DOHH2 (cell line): ENCODE measurements at regions not wholly inside any gene's neighbourhood (a gene's known extent, or its start where the extent isn't known, plus 50 kb on each side); places are given as distances from the start of the nearest gene placed in this dataset.

Experiments
- H3F3A ChIP-seq: fragments of 200-600 bp; sonication (generic), shearing (Covaris generic); 2 replicates; pipeline ENCODE4 v1.6.0; 2016; ENCODE audit warnings: antibody characterized with exemption, mild to moderate bottlenecking; ENCODE audit not compliant: control insufficient read depth, insufficient read depth
- H3K27ac ChIP-seq: fragments of 200-600 bp; sonication (generic); 2 replicates; pipeline ENCODE4 v1.5.1; 2014; ENCODE audit warnings: low read depth, mild to moderate bottlenecking, low read length, moderate library complexity
- H3K27me3 ChIP-seq: fragments of 200-600 bp; sonication (generic); 2 replicates; pipeline ENCODE4 v1.6.1; 2014; ENCODE audit warnings: mild to moderate bottlenecking, low read length, mixed read lengths; ENCODE audit not compliant: control insufficient read depth
- H3K36me3 ChIP-seq: fragments of 200-600 bp; sonication (generic); 2 replicates; pipeline ENCODE4 v1.6.1; 2014; ENCODE audit warnings: mild to moderate bottlenecking, low read length, moderate library complexity, mixed read lengths; ENCODE audit not compliant: control insufficient read depth
- H3K4me1 ChIP-seq: fragments of 200-600 bp; sonication (generic); 2 replicates; pipeline ENCODE4 v1.6.1; 2014; ENCODE audit warnings: mild to moderate bottlenecking, low read length, mixed read lengths; ENCODE audit not compliant: control insufficient read depth
- H3K4me2 ChIP-seq: fragments of 200-600 bp; sonication (generic); 2 replicates; pipeline ENCODE4 v1.6.0; 2014; ENCODE audit warnings: mild to moderate bottlenecking, low read length, moderate library complexity
- H3K4me3 ChIP-seq: fragments of 200-600 bp; sonication (generic); 2 replicates; pipeline ENCODE4 v1.5.1; 2014; ENCODE audit warnings: mild to moderate bottlenecking, low read length, mixed read lengths
- H3K79me2 ChIP-seq: fragments of 200-600 bp; sonication (generic); 2 replicates; pipeline ENCODE4 v1.6.1; 2014; ENCODE audit warnings: mild to moderate bottlenecking, low read length, mixed read lengths; ENCODE audit not compliant: control insufficient read depth
- H3K9me2 ChIP-seq: fragments of 200-600 bp; sonication (generic); replicated peaks from 2 replicates; pipeline ENCODE4 v1.6.1; 2014; ENCODE audit warnings: mild to moderate bottlenecking, low read length, mixed read lengths; ENCODE audit not compliant: control insufficient read depth
- H3K9me3 ChIP-seq: fragments of 200-600 bp; sonication (generic); 2 replicates; pipeline ENCODE4 v1.6.1; 2014; ENCODE audit warnings: antibody characterized with exemption, low read length, mixed read lengths; ENCODE audit not compliant: control insufficient read depth, insufficient read depth
- H4K20me1 ChIP-seq: fragments of 200-600 bp; sonication (generic); 2 replicates; pipeline ENCODE4 v1.6.0; 2014; ENCODE audit warnings: low read depth, mild to moderate bottlenecking, antibody characterized with exemption, low read length, moderate library complexity; ENCODE audit not compliant: control insufficient read depth, insufficient read depth
- EZH2phosphoT487 ChIP-seq: fragments of 200-600 bp; sonication (generic); IDR thresholded peaks from 2 replicates; pipeline ENCODE4 v1.6.1; 2017; ENCODE audit warnings: borderline replicate concordance, mild to moderate bottlenecking, antibody characterized with exemption, low read length, moderate library complexity, mixed read lengths
- TF ChIP-seq, protein P1 (sequence below): fragments of 200-600 bp; sonication (generic); IDR thresholded peaks from one replicate; pipeline ENCODE4 v1.5.1; 2014; ENCODE audit warnings: antibody characterized with exemption, mild to moderate bottlenecking, low read depth, low read length; ENCODE audit not compliant: poor library complexity, severe bottlenecking

DNA sequence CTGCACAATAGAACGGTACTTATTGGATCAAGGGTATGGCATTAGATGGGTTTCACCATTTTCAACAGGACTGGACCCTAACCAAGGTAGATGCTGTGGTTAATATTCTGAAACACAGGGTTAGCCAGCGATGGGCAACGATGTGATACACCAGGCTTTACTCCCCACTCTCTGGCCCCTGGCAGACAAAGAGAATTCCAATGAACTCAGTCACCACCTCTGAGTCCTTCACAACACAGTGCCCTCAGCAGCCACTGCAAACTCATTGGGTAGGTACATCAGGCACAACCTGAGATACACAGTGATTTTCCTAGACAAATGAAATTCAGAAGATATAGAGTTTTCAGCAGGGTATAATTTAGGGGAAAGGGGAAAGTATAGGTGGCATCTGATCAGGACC is 634.5 kb downstream of the ZEB2 start:
- no peak for TF ChIP-seq EZH2phosphoT487
- TF ChIP-seq, protein P1, sequence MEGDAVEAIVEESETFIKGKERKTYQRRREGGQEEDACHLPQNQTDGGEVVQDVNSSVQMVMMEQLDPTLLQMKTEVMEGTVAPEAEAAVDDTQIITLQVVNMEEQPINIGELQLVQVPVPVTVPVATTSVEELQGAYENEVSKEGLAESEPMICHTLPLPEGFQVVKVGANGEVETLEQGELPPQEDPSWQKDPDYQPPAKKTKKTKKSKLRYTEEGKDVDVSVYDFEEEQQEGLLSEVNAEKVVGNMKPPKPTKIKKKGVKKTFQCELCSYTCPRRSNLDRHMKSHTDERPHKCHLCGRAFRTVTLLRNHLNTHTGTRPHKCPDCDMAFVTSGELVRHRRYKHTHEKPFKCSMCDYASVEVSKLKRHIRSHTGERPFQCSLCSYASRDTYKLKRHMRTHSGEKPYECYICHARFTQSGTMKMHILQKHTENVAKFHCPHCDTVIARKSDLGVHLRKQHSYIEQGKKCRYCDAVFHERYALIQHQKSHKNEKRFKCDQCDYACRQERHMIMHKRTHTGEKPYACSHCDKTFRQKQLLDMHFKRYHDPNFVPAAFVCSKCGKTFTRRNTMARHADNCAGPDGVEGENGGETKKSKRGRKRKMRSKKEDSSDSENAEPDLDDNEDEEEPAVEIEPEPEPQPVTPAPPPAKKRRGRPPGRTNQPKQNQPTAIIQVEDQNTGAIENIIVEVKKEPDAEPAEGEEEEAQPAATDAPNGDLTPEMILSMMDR: no peak
- no peaks in the 10 kb centered on the region for H3K36me3 ChIP-seq
- no peak overlapping the region for H3K4me2 ChIP-seq

DNA sequence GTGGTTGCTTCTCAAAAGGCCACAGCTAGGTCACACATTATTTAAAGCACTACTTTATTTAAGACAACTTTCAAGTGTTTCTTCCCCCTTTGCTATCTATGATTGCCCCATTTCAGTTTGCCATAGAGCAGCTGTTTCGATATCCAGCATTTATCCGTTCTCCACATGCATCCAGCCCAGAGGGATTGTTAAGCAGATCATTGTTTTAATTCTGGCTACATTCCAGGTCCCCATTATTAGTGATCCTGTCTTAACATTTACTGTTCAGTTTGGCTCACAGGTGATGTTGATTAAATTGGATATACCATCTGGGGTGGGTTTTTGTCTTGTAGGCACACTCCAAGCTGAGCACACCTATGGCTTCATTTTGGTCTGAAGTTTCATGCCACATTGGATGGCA is 638.7 kb downstream of the ZEB2 start:
- H4K20me1 ChIP-seq: no peaks in the 10 kb centered on the region
- no peaks in the 10 kb centered on the region for H3K27me3 ChIP-seq
- no peak for TF ChIP-seq EZH2phosphoT487
- TF ChIP-seq, protein P1: no peak
- H3F3A ChIP-seq: no peaks in the 10 kb centered on the region
- no peaks in the 10 kb centered on the region for H3K9me3 ChIP-seq
- H3K9me2 ChIP-seq: no peaks in the 10 kb centered on the region
- H3K4me1 ChIP-seq: no peaks in the 10 kb centered on the region
- no peak overlapping the region for H3K27ac ChIP-seq
- no peaks in the 10 kb centered on the region for H3K36me3 ChIP-seq
- no peaks in the 10 kb centered on the region for H3K79me2 ChIP-seq
- no peak overlapping the region for H3K4me2 ChIP-seq
- H3K4me3 ChIP-seq: no peak overlapping the region

More for the DNA sequence above, 634.5 kb downstream of the ZEB2 start:
- Histone ChIP-seq H3K4me3 (no peak overlapping the region), H4K20me1 (no peaks in the 10 kb centered on the region), H3K4me1 (no peaks in the 10 kb centered on the region), H3F3A (no peaks in the 10 kb centered on the region), H3K79me2 (no peaks in the 10 kb centered on the region), H3K27me3 (no peaks in the 10 kb centered on the region), H3K9me3 (no peaks in the 10 kb centered on the region), H3K9me2 (no peaks in the 10 kb centered on the region), H3K27ac (no peak overlapping the region)

DNA sequence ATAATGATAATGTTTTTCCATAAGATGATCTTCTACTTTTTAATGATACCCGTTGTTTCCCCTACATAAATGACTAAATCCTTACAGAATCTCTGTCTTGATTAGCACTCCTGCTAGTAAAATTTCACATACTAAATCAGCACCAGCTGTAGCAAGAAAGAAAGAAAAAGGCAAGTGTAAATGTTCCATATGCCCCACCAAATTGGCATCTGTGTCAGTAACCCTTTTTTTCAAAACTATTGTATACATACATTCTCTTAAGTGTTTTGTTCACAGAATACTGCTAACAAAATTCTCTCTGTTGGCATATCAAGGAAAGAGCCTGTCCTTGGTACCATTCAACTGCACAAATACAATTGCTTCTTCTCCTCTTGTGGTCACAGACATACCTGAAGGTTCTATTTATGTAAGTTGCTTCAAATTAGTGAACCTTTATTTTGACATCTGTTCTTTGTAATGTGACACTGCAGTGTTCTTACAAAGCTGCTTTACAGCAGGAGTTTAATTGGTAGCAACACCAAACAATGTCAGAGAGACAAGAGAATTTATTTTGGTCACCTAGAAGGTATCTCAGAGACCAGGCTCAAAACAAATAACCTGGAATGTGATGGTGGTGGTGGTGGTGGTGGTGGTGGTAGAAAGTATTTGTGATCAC is 641.9 kb downstream of the ZEB2 start:
- no peak overlapping the region for H3K4me2 ChIP-seq
- no peaks in the 10 kb centered on the region for H3K4me1 ChIP-seq
- TF ChIP-seq, protein P1: no peak
- no peak for TF ChIP-seq EZH2phosphoT487
- H3F3A ChIP-seq: no peaks in the 10 kb centered on the region
- no peaks in the 10 kb centered on the region for H3K79me2 ChIP-seq
- H3K9me3 ChIP-seq: no peaks in the 10 kb centered on the region
- no peak overlapping the region for H3K27ac ChIP-seq
- H3K4me3 ChIP-seq: no peak overlapping the region
- no peaks in the 10 kb centered on the region for H3K9me2 ChIP-seq
- H3K27me3 ChIP-seq: no peaks in the 10 kb centered on the region
- no peaks in the 10 kb centered on the region for H4K20me1 ChIP-seq
- no peaks in the 10 kb centered on the region for H3K36me3 ChIP-seq
